ENCODE measurements at regions not wholly inside any gene's neighbourhood (a gene's known extent, or its start where the extent isn't known, plus 50 kb on each side); places are given as distances from the start of the nearest gene placed in this dataset.
"Not testable (repeated sequence)": the region's sequence is repeated elsewhere in the genome, so short reads cannot be mapped to it uniquely, and the experiment has no call there.

DNA sequence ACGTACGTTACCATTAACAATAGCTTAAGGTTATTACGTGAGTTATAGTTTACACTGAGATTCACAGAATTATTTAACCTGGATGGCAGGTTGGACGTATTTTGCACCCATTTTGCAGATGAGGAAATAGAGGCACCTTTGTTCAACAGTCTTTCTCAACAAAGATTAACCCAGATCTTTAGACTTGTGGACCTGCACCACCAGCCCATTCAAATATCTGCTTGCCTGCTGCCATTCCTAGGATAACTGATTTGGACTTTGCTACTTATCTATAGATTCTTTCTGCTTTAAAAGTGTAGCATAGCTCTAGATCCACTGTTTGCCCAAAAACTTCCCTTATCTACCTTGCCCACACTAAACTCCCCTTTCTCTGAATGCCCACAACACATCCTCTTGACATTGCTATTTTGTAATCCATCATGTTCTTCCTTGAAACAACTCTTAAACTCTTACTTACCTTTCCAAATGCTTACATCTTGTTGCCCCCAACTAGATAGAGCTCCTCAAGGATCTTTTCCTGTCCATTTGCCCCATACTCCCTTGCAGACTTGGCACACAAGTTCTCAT lies 56.4 kb upstream of the TNFAIP3 start:
- no peak for DNase-seq

DNA sequence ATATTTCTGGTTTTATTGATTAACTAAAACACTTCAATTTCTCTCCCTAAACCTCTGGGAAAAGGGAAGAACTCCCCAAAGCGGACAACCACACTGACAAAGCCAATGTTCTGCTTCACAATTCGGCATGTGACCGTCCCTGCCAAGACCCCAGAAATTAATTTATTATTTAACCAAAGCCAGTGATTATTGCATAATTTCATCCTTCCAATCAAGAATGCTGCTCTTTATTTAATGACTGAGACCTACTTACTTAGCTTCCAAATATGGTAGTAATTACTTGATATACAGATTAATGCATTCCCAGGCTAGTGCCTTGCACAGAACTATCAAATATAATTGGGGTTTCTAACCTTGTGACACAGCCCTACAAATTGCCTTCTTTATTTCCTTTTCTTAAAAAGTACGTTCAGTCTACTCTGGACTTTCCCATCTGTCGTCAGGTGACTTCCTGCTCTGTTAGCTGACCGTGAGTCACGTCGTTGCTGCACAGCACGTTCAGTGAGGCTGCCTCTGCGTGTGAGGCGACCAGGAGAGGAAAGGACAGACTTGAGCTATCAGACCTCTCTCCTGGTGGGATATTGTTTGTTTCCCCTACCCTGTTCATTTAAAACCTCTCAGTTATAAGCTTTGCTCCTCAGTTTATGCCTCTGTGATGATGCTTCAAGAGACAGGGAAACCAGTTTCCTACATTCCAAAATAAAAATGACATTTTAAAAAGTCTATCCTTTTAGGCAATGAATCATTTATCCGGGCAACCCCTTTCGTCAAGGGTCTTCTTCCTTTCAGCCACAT lies 55.7 kb upstream of the TNFAIP3 start:
- no peak for DNase-seq

DNA sequence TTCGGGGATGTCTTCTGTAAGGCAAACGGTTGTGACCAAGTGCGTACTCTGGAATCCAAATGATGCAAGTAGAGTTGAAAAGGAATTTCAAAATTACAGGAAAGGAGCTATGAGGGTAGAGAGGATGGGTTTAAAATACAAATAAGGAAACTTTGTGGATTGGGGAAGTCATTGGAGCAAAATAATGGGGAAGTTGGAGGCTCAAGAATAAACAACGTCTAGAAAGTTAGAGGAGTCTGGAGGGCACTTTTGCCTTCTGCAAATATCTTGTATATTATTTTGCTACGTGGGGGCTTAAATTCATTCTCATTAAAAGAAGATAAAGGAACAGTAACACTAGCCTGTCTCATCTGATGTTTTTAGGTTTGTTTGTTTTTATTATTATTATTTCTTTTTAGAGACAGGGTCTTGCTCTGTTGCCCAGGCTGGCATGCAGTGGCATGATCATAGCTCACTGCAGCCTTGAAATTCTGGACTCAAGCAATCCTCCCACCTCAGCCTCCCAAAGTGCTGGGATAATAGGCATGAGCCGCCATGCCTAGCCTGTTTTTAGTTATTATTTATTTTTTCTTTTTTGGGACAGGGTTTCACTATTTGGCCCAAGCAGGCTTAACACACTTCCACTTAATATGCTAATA lies 55.0 kb upstream of the TNFAIP3 start:
- DNase-seq = no peak

DNA sequence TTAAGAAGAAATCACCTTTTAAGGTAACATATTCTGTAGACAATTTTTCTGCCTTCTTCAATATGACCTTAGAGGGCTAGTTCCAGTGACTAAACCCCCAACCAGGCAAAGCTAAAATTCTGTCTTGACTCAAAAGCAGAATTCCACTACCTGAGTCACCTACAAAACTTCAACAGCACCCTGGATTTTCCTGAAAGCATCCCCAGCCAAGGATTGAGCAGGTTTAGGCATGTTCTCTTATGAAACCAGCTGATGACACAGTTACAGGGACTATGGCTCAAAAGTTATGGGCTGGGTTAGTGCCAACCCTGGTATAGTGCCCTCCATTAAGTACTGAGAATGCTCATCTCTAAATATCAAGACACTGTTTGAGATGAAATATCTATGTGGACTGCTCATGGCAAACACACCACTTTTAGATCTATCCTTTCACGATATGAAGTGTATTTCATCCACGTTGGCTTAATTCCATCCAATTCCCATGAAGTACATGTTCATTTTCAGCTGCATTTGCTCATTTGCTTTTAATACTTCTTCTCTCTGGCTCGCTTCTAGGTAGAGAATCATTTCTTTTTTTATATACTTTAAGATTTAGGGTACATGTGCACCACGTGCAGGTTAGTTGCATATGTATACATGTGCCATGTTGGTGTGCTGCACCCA lies 53.6 kb upstream of the TNFAIP3 start:
- no peak for DNase-seq

DNA sequence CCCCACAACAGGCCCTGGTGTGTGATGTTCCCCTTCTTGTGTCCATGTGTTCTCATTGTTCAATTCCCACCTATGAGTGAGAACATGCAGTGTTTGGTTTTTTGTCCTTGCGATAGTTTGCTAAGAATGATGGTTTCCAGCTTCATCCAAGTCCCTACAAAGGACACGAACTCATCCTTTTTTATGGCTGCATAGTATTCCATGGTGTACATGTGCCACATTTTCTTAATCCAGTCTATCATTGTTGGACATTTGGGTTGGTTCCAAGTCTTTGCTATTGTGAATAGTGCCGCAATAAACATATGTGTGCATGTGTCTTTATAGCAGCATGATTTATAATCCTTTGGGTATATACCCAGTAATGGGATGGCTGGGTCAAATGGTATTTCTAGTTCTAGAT lies 53.0 kb upstream of the TNFAIP3 start:
- not testable (repeated sequence) for DNase-seq

DNA sequence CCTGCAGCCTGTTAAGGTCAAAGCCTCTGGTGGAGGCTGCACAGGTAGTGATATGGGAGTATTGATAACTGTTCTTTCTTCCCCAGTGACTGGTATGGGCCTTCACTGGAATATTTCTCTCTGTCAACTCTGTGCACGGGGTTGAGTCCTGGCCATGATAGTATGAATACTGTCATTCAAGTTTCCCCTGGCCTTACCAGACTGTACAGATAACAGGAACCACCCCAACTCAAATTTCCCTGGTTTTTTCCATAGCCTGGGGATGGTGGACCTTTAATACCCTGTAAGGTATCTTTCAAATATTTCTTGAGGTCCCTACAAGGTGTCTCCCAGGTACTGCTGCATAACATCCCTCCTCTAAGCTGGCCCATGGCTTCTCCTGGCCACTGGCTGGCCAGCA lies 51.4 kb upstream of the TNFAIP3 start:
- DNase-seq = no peak

DNA sequence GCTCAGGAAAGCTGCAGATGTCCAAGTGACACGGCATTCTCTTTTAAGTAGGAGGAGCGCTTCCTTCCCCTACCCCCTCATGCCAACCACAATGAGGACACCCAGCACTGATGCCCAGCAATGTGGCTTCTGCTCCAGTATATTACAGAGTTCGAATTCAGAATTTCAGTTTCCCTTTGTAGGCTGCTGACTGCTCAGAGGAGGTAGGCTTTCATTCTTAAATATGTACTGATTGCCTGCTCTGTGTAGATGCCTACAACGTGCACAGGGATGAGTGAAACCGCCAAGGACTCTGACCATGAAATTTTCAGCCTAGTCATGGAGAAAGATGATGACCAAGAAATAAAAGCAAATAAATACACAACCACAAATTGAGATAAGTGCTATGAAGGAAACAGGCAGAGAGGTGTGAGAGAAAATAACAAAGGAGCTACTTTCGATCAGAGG lies 50.9 kb upstream of the TNFAIP3 start:
- DNase-seq = no peak

DNA sequence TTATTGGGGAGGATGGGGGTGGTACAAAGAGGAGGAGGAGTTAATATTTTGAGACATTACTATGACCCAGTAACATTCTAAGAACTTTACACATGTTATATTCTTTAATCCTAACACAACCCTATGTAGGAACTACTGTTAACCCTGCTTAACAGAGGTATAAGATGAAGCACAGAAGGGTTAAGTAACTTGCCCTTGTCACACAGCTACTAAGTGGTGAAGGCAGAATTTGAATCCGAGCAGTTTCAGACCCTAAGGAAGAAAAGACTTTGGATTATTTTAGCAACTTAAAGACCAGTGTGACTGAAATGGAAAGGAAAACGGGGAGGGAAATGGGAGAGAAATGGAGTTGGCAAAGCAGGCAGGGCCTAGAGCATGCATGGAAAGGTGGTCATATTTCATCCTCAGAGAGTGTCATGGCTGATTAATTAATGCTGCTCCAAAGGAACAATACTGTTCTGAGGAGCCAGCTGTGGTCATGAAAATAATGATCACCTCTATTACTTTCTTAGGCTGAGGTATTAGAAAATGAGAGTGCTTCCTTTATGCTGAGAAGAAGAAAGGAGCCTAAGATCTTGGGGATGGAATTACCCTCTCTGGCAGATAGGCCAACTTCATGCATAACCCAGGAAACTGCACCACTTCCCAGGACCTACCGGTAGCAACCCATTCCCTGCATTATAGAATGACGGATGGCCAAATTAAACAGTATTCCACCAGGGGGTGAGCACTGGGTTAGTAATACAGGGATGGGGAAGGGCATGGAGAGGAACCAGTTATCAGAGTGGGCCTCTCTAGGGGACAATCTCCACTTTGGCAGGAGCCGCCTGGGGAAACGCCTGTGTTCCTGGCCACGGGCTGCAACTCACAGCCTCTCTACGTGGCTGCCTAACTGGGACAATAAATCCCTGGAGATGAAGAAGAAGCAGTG lies 50.1 kb upstream of the TNFAIP3 start:
- no peak for DNase-seq
